Fibroblast of mammary gland (primary cell): ENCODE measurements at regions not wholly inside any gene's neighbourhood (a gene's known extent, or its start where the extent isn't known, plus 50 kb on each side); places are given as distances from the start of the nearest gene placed in this dataset.
"Not testable (repeated sequence)": the region's sequence is repeated elsewhere in the genome, so short reads cannot be mapped to it uniquely, and the experiment has no call there.

Source experiments
- DNase-seq: peaks from one replicate; pipeline ENCODE4 v3.0.0-alpha.2; 2010; ENCODE audit warnings: low read depth
- H3K4me3 ChIP-seq: 2 replicates; pipeline ENCODE4 v1.5.1; 2011; ENCODE audit warnings: low read depth, mild to moderate bottlenecking, low read length, moderate library complexity; ENCODE audit not compliant: control insufficient read depth
- TF ChIP-seq, protein P1 (sequence below): conservative IDR thresholded peaks from 2 replicates; pipeline ENCODE4 v1.5.1; 2011; ENCODE audit warnings: low read depth, low read length, inconsistent platforms; ENCODE audit not compliant: control insufficient read depth, insufficient read depth

GRCh38 chr1:143667730-143668129, 304.1 kb downstream of the FAM72C start:
- no peak for DNase-seq
- H3K4me3 ChIP-seq, result no peak overlapping the region
- TF ChIP-seq, protein P1, sequence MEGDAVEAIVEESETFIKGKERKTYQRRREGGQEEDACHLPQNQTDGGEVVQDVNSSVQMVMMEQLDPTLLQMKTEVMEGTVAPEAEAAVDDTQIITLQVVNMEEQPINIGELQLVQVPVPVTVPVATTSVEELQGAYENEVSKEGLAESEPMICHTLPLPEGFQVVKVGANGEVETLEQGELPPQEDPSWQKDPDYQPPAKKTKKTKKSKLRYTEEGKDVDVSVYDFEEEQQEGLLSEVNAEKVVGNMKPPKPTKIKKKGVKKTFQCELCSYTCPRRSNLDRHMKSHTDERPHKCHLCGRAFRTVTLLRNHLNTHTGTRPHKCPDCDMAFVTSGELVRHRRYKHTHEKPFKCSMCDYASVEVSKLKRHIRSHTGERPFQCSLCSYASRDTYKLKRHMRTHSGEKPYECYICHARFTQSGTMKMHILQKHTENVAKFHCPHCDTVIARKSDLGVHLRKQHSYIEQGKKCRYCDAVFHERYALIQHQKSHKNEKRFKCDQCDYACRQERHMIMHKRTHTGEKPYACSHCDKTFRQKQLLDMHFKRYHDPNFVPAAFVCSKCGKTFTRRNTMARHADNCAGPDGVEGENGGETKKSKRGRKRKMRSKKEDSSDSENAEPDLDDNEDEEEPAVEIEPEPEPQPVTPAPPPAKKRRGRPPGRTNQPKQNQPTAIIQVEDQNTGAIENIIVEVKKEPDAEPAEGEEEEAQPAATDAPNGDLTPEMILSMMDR, result no peak

- DNase-seq, result no peak
- TF ChIP-seq, protein P1, result no peak
- H3K4me3 ChIP-seq, result no peak overlapping the region
These were observed 304.9 kb downstream of the FAM72C start for GRCh38 chr1:143666851-143667250.

DNA sequence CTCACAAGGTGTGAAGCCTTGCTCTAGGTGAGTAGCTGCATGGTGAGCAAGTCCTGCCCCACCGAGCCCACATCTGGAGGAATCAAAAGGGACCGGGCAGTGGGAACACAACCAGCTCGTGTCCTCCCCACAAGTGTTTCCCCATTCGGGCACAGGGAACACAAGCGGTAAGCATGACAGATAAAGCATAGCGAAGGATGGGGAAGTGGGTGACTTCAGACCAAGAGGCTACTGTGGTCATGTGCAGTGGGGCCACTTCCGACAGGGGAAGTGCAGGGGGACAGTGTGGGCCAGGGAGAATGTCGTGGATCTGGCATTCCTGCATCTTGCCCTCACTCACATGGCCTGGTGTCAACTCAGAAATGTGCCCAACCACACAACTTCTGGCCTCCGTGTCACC, 306.2 kb downstream of the FAM72C start:
- no peak for DNase-seq
- TF ChIP-seq, protein P1, result no peak
- no peak overlapping the region for H3K4me3 ChIP-seq

DNA sequence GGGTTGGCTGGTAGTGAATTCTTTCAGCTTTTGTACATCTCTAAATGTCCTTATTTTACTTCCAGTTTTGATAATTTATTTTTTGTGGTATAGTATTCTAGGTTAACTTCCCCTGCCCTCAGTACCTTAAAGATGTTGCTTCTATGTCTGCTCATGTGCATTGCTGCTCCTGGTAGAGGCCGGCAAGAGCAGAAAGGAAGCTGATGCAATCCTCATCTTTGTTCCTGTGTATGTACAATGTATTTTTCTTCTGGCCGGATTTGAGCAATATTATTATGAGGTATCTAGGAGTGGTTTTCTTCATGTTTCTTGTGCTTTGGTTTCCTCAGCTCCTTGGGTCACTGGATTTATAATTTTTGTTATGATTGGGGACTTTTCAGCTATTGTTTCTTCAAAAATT, 308.7 kb downstream of the FAM72C start:
- H3K4me3 ChIP-seq, DNase-seq: not testable (repeated sequence)

DNA sequence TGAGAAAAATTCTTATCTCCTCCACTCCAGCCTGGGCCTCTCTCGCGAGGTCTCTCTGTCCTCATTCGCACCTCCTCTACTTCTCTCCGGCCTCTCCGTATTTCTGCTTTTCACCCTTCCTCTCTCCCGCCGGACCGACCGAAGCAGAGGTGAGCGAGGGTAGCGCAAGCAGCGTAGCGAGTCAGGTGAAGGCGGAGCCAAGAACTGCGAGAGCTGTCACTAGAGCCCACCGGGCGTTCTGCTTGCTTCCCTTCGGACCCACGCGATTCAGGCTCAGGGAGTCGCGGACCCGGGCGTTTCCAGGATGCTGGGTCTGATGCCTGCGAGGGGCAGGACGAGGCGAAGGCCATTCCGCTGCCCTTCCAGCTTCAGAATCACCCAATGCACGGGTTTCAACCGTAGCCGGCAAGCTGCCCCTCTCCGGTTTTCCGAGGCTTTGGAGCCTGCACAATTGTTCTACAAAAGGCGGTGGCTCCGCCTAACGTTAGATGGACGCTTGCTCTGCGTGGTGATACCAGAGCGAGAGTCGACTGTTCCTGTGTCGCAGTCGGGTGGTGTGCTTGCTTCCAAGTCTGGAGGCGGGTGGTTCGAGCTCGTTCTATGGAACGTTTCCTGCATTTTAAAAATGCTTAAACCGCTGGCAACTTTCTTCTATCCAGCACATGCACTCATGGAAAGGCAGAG, 310.2 kb downstream of the FAM72C start:
- no peak overlapping the region for H3K4me3 ChIP-seq
- TF ChIP-seq, protein P1, result no peak
- peak; percentile 8 for DNase-seq

GRCh38 chr1:143660354-143660941, 311.3 kb downstream of the FAM72C start:
- TF ChIP-seq, protein P1, result no peak
- DNase-seq, result no peak
- H3K4me3 ChIP-seq, result no peak overlapping the region

DNA sequence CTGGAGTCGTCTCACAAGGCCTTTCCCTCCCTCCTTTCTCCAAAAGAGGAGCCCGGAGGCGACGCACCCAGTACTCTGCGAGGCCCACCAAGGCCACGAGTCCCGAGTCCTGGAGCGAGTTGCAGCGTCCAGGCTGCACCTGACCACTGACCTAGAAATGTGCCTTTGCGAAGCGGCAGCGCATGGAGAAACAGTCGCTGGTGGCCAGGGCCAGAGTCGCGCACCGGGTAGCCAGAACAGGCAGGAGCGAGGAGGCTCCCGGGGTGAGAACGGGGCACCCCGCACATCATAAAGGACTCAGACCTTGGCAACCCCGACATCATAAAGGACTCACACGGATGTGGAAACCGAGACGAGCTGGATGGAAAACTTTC, 318.4 kb downstream of the FAM72C start:
- H3K4me3 ChIP-seq, result no peak overlapping the region
- TF ChIP-seq, protein P1, result no peak
- no peak for DNase-seq
